ENCODE measurements at regions not wholly inside any gene's neighbourhood (a gene's known extent, or its start where the extent isn't known, plus 50 kb on each side); places are given as distances from the start of the nearest gene placed in this dataset.

DNA sequence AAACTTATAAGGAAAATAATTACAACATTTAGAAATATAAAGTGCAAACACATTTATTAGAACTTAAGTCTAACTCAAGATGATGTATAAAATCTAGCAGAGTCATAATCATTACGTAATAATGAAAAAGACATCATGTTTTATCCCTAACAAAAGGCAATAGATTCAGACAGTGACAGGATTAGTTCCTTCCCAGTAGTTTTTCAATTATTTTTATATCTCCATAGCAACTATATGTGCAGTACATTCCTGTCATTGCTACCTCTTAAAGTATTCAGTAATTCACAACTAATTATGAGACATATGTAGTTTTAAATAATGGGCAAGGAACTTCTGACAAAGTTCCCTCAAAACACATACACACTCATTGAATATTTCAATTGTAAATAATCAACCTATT lies 687.9 kb downstream of the CCDC85A start:
- no TSS peak for BruUV-seq (replicated peaks)
- Histone ChIP-seq H3K27ac (ENCODE audit: low read length) (no peak overlapping the region), H3K4me3 (ENCODE audit: low read depth in 2 of 2, low read length in 2 of 2) (no peak overlapping the region), H3K36me3 (ENCODE audit: control insufficient read depth, insufficient read depth, low read length) (no peaks in the 10 kb centered on the region), H3K4me1 (ENCODE audit: control insufficient read depth, insufficient read depth, low read length) (no peaks in the 10 kb centered on the region), H3K9me3 (ENCODE audit: control insufficient read depth, insufficient read depth, low read depth, low read length) (no peaks in the 10 kb centered on the region), H3K27me3 (ENCODE audit: control insufficient read depth, insufficient read depth, low read length) (no peaks in the 10 kb centered on the region)
- ChIA-PET CTCF (no interaction called here), POLR2A (no interaction called here)
- intact Hi-C loops (cut with micrococcal nuclease; ENCODE audit: unreplicated experiment) = no loop called here
- in situ Hi-C loops (cut with HindIII; ENCODE audit: low pct_unique_long_range_greater_than_20kb, low sequenced_read_pairs) = no loop called here
- no peak for ATAC-seq
- no peak for TF ChIP-seq POLR2AphosphoS5 (IDR thresholded peaks at IDR 0.05; ENCODE audit: low read depth, low read length)
- TF ChIP-seq REST (IDR thresholded peaks at IDR 0.05; ENCODE audit: insufficient read depth in 1 of 2, low read depth in 2 of 2, low read length in 1 of 2) = no peak
- TF ChIP-seq SIN3A (IDR thresholded peaks at IDR 0.05; ENCODE audit: borderline replicate concordance, insufficient read depth, low read depth, low read length) = no peak
- no peak for TF ChIP-seq TCF7L2 (IDR thresholded peaks at IDR 0.05; ENCODE audit: low read depth, low read length)
- TF ChIP-seq CTCF (IDR thresholded peaks at IDR 0.05) = no peak
- no peak for DNase-seq (ENCODE audit: low read depth, low spot score)

GRCh38 chr2:56874717-56875116 lies 690.9 kb downstream of the CCDC85A start:
- TF ChIP-seq POLR2AphosphoS5 (IDR thresholded peaks at IDR 0.05; ENCODE audit: low read depth, low read length) (no peak), REST (IDR thresholded peaks at IDR 0.05; ENCODE audit: insufficient read depth in 1 of 2, low read depth in 2 of 2, low read length in 1 of 2) (no peak), TCF7L2 (IDR thresholded peaks at IDR 0.05; ENCODE audit: low read depth, low read length) (no peak), CTCF (IDR thresholded peaks at IDR 0.05) (no peak)
- CTCF ChIA-PET = no interaction called here
- in situ Hi-C loops (cut with HindIII; ENCODE audit: low pct_unique_long_range_greater_than_20kb, low sequenced_read_pairs) = no loop called here
- POLR2A ChIA-PET = no interaction called here
- intact Hi-C loops (cut with micrococcal nuclease; ENCODE audit: unreplicated experiment) = no loop called here
- Histone ChIP-seq H3K4me3 (ENCODE audit: low read depth in 2 of 2, low read length in 2 of 2) (no peak overlapping the region), H3K36me3 (ENCODE audit: control insufficient read depth, insufficient read depth, low read length) (no peaks in the 10 kb centered on the region), H3K27ac (ENCODE audit: low read length) (no peak overlapping the region), H3K27me3 (ENCODE audit: control insufficient read depth, insufficient read depth, low read length) (no peaks in the 10 kb centered on the region), H3K9me3 (ENCODE audit: control insufficient read depth, insufficient read depth, low read depth, low read length) (no peaks in the 10 kb centered on the region), H3K4me1 (ENCODE audit: control insufficient read depth, insufficient read depth, low read length) (no peaks in the 10 kb centered on the region)
- DNase-seq (ENCODE audit: low read depth, low spot score) = no peak
- no peak for ATAC-seq
- no TSS peak for BruUV-seq (replicated peaks)

All from Panc1 (cell line).